GM10266 (cell line): ENCODE measurements at regions not wholly inside any gene's neighbourhood (a gene's known extent, or its start where the extent isn't known, plus 50 kb on each side); places are given as distances from the start of the nearest gene placed in this dataset.

Experiments
- DNase-seq: peaks from one replicate; pipeline ENCODE4 v3.0.0; 2012; ENCODE audit errors: extremely low spot score
- TF ChIP-seq, protein P1 (sequence below): IDR thresholded peaks from 2 replicates; pipeline ENCODE4 v1.5.1; 2012; ENCODE audit warnings: mild to moderate bottlenecking, low read depth; ENCODE audit not compliant: control insufficient read depth, insufficient read depth; ENCODE audit errors: missing control alignments

DNA sequence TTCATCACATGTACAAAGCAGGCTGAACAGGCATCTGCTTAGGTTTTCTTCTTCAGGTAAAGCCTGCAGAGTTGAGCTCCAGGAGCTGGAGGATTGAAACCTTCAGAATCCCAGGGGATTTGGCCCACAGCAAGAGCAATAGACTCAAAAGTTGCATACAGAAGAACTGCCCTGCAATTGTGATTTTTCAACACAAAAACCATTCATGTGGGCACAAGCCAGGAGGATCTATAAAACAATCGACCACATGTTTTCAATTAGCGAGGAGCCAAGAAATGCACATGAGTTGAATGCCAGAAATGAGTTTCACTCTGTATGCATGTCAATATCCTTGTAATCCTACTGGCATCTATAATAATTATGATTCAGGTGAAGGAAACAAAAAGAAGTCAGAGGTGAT is 576.4 kb downstream of the HDGFL1 start:
- no peak for DNase-seq
- TF ChIP-seq, protein P1, sequence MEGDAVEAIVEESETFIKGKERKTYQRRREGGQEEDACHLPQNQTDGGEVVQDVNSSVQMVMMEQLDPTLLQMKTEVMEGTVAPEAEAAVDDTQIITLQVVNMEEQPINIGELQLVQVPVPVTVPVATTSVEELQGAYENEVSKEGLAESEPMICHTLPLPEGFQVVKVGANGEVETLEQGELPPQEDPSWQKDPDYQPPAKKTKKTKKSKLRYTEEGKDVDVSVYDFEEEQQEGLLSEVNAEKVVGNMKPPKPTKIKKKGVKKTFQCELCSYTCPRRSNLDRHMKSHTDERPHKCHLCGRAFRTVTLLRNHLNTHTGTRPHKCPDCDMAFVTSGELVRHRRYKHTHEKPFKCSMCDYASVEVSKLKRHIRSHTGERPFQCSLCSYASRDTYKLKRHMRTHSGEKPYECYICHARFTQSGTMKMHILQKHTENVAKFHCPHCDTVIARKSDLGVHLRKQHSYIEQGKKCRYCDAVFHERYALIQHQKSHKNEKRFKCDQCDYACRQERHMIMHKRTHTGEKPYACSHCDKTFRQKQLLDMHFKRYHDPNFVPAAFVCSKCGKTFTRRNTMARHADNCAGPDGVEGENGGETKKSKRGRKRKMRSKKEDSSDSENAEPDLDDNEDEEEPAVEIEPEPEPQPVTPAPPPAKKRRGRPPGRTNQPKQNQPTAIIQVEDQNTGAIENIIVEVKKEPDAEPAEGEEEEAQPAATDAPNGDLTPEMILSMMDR, result no peak

DNA sequence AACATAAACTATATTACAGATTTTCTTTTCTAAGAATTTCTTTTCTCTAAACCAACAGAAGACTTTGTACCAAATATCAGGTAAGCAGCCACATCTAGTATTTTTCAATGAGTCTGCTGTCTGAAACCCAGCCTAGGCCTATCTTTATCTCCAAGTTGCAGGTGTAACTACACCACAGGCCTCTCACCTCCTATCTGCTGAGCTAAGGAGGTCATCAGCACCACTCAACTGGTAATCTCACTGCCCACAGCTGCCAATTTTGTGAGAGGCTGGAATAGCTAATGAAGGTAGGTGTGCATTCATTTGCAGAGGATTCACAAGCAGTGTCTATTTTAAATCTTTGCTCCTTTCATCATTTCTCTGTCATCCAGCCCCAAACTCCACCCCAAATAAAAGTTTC is 584.8 kb downstream of the HDGFL1 start:
- TF ChIP-seq, protein P1, result no peak
- DNase-seq, result no peak

DNA sequence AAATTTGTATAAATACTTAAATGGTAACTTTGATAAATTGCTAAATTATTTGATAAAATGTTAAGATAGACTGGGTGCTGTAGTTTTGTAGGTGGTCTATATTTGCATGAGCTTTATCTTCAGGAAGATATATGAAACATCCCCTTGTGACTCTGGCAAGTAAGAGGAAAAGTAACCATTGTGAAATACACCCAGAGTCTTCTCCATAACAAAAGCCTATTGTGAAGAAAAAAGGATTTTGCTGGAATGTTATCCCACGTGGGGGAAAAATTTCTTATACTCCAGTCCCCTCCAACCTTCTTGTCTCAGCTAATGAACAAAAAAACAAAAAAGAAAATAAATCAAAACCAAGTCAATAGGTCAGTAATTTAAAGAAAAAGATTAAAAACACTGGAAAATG is 600.7 kb downstream of the HDGFL1 start:
- no peak for DNase-seq
- TF ChIP-seq, protein P1, result no peak

DNA sequence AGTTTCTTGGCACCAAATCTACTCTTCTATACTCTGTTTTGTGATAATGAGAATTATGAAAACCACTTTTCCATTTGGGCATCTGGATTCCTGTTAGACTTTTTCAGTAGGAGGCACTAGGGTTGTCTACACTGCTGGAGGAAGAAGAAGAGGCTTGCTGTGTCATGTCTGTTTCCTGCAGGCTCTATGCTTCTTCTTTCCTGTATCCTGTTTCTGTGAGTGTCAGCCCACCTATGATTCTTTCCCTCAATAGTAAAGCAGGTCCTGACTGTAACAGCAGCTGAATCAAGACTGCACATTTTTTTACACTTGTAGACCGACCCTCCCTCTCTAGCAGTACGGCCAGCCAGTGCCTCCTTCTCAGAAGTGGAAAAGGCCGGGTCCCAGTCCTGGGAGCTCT is 603.9 kb downstream of the HDGFL1 start:
- DNase-seq, result no peak
- TF ChIP-seq, protein P1, result no peak

DNA sequence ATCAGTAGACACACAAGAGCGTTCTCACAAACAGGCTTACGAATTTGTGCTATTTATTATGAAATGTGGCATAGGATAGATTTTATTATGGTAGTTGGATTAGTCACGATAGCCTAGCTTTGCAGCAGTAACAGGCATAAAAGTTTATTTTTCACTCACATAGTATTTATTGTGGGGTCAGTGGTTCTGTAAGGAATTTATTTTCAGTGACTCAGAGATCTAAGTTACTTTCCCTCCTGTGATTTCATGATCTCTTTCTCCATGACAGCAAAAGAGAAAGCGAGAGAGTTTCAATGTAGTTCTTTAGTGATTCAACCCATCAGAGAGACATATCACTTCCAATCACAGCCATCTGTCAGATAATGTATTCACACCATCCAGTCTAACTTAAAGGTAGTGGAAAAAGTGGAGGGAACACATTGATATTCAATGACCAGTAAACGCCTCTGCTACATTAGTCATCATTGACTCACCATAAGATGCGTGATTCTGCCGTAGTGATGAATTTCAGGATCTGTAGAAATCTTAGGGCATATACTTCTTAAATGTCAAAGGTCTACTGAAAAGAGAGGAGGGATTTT is 605.5 kb downstream of the HDGFL1 start:
- DNase-seq, result no peak
- TF ChIP-seq, protein P1, result no peak

DNA sequence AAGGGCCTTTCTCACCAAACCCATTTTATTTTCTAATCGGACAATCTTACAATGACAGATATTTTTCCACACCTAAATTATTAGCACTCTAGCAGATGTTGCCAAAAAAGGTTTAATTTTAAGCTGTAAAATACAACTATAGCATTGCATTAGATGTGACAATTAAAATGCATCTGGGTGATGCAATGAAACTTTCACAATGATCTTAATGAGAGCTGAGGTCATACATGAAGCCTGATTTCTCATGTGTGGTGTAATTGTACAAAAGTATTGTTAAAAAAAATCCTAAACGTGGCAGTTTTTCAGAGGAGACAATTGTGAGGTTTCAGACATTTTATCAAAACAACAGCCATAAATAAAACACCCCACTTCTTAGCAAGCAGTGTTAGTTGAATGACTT is 606.0 kb downstream of the HDGFL1 start:
- TF ChIP-seq, protein P1, result no peak
- DNase-seq, result no peak

DNA sequence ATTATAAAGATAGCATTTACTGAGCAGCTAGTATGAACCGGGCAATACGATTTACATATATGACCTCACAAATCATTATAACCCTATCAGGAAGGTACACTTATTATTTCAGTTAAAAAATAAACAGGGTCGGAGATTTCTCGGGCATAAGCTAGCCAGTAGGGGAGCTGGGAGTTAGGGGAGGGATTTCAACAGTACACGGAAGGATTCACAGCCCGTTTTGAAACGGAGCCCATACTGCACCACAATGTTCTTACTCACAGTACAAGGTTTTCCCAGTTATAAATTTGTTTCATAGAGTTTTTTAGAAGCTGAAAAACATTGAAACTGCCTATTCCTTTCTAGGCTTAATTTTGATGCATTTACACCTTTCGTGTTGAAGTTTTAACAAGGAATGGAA is 607.1 kb downstream of the HDGFL1 start:
- TF ChIP-seq, protein P1, result no peak

More for the DNA sequence above, 607.1 kb downstream of the HDGFL1 start:
- DNase-seq, result no peak
